Mesothelial cell of epicardium (in vitro differentiated cells): ENCODE measurements at regions not wholly inside any gene's neighbourhood (a gene's known extent, or its start where the extent isn't known, plus 50 kb on each side); places are given as distances from the start of the nearest gene placed in this dataset.

Experiments
- DNase-seq, 2 experiments: peaks; one replicate each; pipeline ENCODE4 v3.0.0; 2021; ENCODE audit warnings: low spot score in 2 of 2; ENCODE audit not compliant: unreplicated experiment in 2 of 2
- H3K27ac Mint-ChIP-seq: 2 replicates; pipeline ENCODE4 v1.8.0; 2021; ENCODE audit warnings: mixed read lengths
- H3K27me3 Mint-ChIP-seq: 2 replicates; pipeline ENCODE4 v1.8.0; 2021; ENCODE audit warnings: low read depth, mixed read lengths
- H3K36me3 Mint-ChIP-seq: 2 replicates; pipeline ENCODE4 v1.8.0; 2021; ENCODE audit warnings: mixed read lengths
- H3K4me1 Mint-ChIP-seq: 2 replicates; pipeline ENCODE4 v1.8.0; 2021; ENCODE audit warnings: mixed read lengths
- H3K4me3 Mint-ChIP-seq: 2 replicates; pipeline ENCODE4 v1.8.0; 2021; ENCODE audit warnings: mild to moderate bottlenecking, moderate library complexity, mixed read lengths
- H3K9me3 Mint-ChIP-seq: 2 replicates; pipeline ENCODE4 v1.8.0; 2021; ENCODE audit warnings: mixed read lengths
- CTCF ChIP-seq: fragments of 200-600 bp; sonication (generic); IDR thresholded peaks from one replicate; pipeline ENCODE4 v1.5.0; 2021; ENCODE audit warnings: antibody characterized with exemption; ENCODE audit not compliant: unreplicated experiment

- Mint-ChIP-seq H3K36me3 (peaks cover 5% of the 10 kb centered on the region), H3K4me1 (peaks cover 3% of the 10 kb centered on the region), H3K27me3 (no peaks in the 10 kb centered on the region), H3K4me3 (no peak overlapping the region), H3K27ac (no peak overlapping the region), H3K9me3 (peaks cover 17% of the 10 kb centered on the region)
- DNase-seq = no peak
- TF ChIP-seq CTCF = no peak
Observed at GRCh38 chr2:63658176-63658968, 69.6 kb downstream of the MDH1 start.

- TF ChIP-seq CTCF = no peak
- peaks cover 12% of the 10 kb centered on the region for H3K9me3 Mint-ChIP-seq
- no peaks in the 10 kb centered on the region for H3K27me3 Mint-ChIP-seq
- DNase-seq = no peak
- H3K27ac Mint-ChIP-seq = no peak overlapping the region
- no peaks in the 10 kb centered on the region for H3K36me3 Mint-ChIP-seq
- H3K4me3 Mint-ChIP-seq = no peak overlapping the region
- peaks cover 5% of the 10 kb centered on the region for H3K4me1 Mint-ChIP-seq
Observed at GRCh38 chr2:63660060-63660459, 71.3 kb downstream of the MDH1 start.

DNA sequence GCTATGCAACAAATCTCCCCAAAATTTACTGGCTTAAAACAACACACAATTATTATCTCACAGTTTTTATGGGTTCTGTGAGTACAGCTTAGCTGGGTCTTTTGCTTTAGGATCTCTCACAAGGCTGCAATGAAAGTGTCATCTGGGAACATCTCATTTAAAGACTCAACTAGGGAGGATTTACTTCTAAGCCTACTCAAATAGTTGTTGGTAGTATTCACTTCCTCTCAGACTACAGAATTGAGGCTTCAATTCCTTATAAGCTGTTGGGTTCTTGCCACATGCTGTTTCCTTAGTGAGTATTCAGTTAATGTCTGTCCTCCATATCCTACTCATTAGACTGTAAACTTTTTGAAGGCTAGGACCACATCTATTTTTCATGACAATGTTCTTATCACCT is 72.3 kb downstream of the MDH1 start:
- Mint-ChIP-seq H3K4me3 (no peak overlapping the region), H3K27ac (peak overlapping the region; percentile 30), H3K36me3 (no peaks in the 10 kb centered on the region), H3K4me1 (peaks cover 7% of the 10 kb centered on the region), H3K9me3 (peaks cover 12% of the 10 kb centered on the region), H3K27me3 (no peaks in the 10 kb centered on the region)
- DNase-seq = no peak
- no peak for TF ChIP-seq CTCF

- peaks cover 3% of the 10 kb centered on the region for H3K9me3 Mint-ChIP-seq
- no peak for TF ChIP-seq CTCF
- no peaks in the 10 kb centered on the region for H3K27me3 Mint-ChIP-seq
- H3K4me3 Mint-ChIP-seq = no peak overlapping the region
- peaks cover 13% of the 10 kb centered on the region for H3K4me1 Mint-ChIP-seq
- no peak for DNase-seq
- H3K36me3 Mint-ChIP-seq = no peaks in the 10 kb centered on the region
- H3K27ac Mint-ChIP-seq = no peak overlapping the region
Observed at GRCh38 chr2:63662028-63662804, 73.5 kb downstream of the MDH1 start.

DNA sequence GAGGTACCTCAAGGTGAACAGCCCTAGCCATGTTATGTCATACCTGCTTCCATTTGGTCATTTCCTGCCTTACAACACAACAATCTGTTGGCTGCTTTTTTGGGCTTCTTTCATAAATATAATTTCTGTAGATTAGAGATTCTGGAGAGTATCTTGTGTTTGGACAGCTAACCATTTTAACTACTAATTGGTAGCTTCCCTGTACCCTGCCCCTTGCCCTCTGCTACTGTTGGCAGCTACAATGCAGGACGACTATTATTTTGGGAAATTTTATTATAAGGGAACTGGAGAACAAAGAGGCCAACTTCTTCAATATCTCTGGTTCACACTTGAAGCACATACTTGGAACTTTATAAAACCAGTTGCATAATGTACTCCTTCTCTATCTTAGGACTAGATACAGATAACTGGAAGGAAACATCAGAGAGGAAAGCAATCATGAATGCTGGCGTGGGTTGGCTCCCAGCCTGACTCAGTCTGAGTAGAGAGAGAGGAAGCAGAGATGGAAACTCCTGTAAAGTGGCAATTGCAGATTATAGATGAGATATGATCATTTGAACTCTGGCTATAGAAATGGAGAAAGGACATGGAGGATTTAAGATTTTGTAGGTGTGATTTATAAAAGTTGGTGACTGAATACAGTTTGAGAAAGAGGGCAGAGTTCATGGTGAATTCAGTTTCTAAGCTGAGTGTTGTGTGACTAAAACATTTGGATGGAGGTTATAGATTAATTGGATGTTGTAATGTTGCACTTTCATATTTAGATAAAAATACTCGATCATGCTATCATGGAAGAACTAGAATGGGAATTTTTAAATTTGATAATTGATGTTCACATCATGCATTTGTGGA is 74.5 kb downstream of the MDH1 start:
- no peak for TF ChIP-seq CTCF
- H3K4me1 Mint-ChIP-seq = peaks cover 13% of the 10 kb centered on the region
- H3K27ac Mint-ChIP-seq = no peak overlapping the region
- peaks cover 3% of the 10 kb centered on the region for H3K9me3 Mint-ChIP-seq
- no peak overlapping the region for H3K4me3 Mint-ChIP-seq
- DNase-seq = no peak
- H3K36me3 Mint-ChIP-seq = no peaks in the 10 kb centered on the region
- H3K27me3 Mint-ChIP-seq = no peaks in the 10 kb centered on the region
